DOHH2 (cell line): ENCODE measurements at regions not wholly inside any gene's neighbourhood (a gene's known extent, or its start where the extent isn't known, plus 50 kb on each side); places are given as distances from the start of the nearest gene placed in this dataset.

Experiments
- H3F3A ChIP-seq: fragments of 200-600 bp; sonication (generic), shearing (Covaris generic); 2 replicates; pipeline ENCODE4 v1.6.0; 2016; ENCODE audit warnings: antibody characterized with exemption, mild to moderate bottlenecking; ENCODE audit not compliant: control insufficient read depth, insufficient read depth
- H3K27ac ChIP-seq: fragments of 200-600 bp; sonication (generic); 2 replicates; pipeline ENCODE4 v1.5.1; 2014; ENCODE audit warnings: low read depth, mild to moderate bottlenecking, low read length, moderate library complexity
- H3K27me3 ChIP-seq: fragments of 200-600 bp; sonication (generic); 2 replicates; pipeline ENCODE4 v1.6.1; 2014; ENCODE audit warnings: mild to moderate bottlenecking, low read length, mixed read lengths; ENCODE audit not compliant: control insufficient read depth
- H3K36me3 ChIP-seq: fragments of 200-600 bp; sonication (generic); 2 replicates; pipeline ENCODE4 v1.6.1; 2014; ENCODE audit warnings: mild to moderate bottlenecking, low read length, moderate library complexity, mixed read lengths; ENCODE audit not compliant: control insufficient read depth
- H3K4me1 ChIP-seq: fragments of 200-600 bp; sonication (generic); 2 replicates; pipeline ENCODE4 v1.6.1; 2014; ENCODE audit warnings: mild to moderate bottlenecking, low read length, mixed read lengths; ENCODE audit not compliant: control insufficient read depth
- H3K4me2 ChIP-seq: fragments of 200-600 bp; sonication (generic); 2 replicates; pipeline ENCODE4 v1.6.0; 2014; ENCODE audit warnings: mild to moderate bottlenecking, low read length, moderate library complexity
- H3K4me3 ChIP-seq: fragments of 200-600 bp; sonication (generic); 2 replicates; pipeline ENCODE4 v1.5.1; 2014; ENCODE audit warnings: mild to moderate bottlenecking, low read length, mixed read lengths
- H3K79me2 ChIP-seq: fragments of 200-600 bp; sonication (generic); 2 replicates; pipeline ENCODE4 v1.6.1; 2014; ENCODE audit warnings: mild to moderate bottlenecking, low read length, mixed read lengths; ENCODE audit not compliant: control insufficient read depth
- H3K9me2 ChIP-seq: fragments of 200-600 bp; sonication (generic); replicated peaks from 2 replicates; pipeline ENCODE4 v1.6.1; 2014; ENCODE audit warnings: mild to moderate bottlenecking, low read length, mixed read lengths; ENCODE audit not compliant: control insufficient read depth
- H3K9me3 ChIP-seq: fragments of 200-600 bp; sonication (generic); 2 replicates; pipeline ENCODE4 v1.6.1; 2014; ENCODE audit warnings: antibody characterized with exemption, low read length, mixed read lengths; ENCODE audit not compliant: control insufficient read depth, insufficient read depth
- H4K20me1 ChIP-seq: fragments of 200-600 bp; sonication (generic); 2 replicates; pipeline ENCODE4 v1.6.0; 2014; ENCODE audit warnings: low read depth, mild to moderate bottlenecking, antibody characterized with exemption, low read length, moderate library complexity; ENCODE audit not compliant: control insufficient read depth, insufficient read depth
- EZH2phosphoT487 ChIP-seq: fragments of 200-600 bp; sonication (generic); IDR thresholded peaks from 2 replicates; pipeline ENCODE4 v1.6.1; 2017; ENCODE audit warnings: borderline replicate concordance, mild to moderate bottlenecking, antibody characterized with exemption, low read length, moderate library complexity, mixed read lengths
- TF ChIP-seq, protein P1 (sequence below): fragments of 200-600 bp; sonication (generic); IDR thresholded peaks from one replicate; pipeline ENCODE4 v1.5.1; 2014; ENCODE audit warnings: antibody characterized with exemption, mild to moderate bottlenecking, low read depth, low read length; ENCODE audit not compliant: poor library complexity, severe bottlenecking

DNA sequence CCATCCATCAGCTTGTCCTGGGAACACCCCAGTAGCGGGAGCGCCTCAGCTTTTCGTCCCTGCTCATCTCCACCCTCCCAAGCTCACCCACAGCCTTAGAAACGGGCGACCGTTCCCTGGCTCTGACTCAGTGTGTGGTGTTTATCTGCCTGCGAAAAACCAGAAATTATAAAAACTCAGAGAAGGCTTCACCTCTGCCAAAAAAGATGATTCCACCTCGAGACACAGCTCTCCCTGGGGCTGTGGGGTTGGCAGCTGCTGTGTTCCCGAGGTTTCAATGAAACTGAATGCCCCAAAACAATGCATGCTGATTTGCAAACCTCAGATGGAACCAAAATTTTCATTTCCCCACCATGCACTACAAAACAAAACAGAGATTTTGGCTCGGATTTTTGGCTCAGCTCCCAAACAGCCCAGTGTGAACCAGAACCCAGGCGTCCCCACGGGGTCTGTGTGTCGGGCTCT, 62.4 kb upstream of the MED9 start:
- TF ChIP-seq, protein P1, sequence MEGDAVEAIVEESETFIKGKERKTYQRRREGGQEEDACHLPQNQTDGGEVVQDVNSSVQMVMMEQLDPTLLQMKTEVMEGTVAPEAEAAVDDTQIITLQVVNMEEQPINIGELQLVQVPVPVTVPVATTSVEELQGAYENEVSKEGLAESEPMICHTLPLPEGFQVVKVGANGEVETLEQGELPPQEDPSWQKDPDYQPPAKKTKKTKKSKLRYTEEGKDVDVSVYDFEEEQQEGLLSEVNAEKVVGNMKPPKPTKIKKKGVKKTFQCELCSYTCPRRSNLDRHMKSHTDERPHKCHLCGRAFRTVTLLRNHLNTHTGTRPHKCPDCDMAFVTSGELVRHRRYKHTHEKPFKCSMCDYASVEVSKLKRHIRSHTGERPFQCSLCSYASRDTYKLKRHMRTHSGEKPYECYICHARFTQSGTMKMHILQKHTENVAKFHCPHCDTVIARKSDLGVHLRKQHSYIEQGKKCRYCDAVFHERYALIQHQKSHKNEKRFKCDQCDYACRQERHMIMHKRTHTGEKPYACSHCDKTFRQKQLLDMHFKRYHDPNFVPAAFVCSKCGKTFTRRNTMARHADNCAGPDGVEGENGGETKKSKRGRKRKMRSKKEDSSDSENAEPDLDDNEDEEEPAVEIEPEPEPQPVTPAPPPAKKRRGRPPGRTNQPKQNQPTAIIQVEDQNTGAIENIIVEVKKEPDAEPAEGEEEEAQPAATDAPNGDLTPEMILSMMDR, result no peak
- TF ChIP-seq EZH2phosphoT487, result no peak
- Histone ChIP-seq H3K4me1 (peaks cover 10% of the 10 kb centered on the region), H3F3A (no peaks in the 10 kb centered on the region), H3K27ac (no peak overlapping the region), H3K27me3 (peaks cover 3% of the 10 kb centered on the region; the same call in 1 of the 2 replicates), H3K4me3 (no peak overlapping the region), H4K20me1 (no peaks in the 10 kb centered on the region), H3K36me3 (no peaks in the 10 kb centered on the region), H3K9me3 (peaks cover 4% of the 10 kb centered on the region; the same call in 1 of the 2 replicates), H3K9me2 (no peaks in the 10 kb centered on the region), H3K4me2 (no peak overlapping the region), H3K79me2 (no peaks in the 10 kb centered on the region)

DNA sequence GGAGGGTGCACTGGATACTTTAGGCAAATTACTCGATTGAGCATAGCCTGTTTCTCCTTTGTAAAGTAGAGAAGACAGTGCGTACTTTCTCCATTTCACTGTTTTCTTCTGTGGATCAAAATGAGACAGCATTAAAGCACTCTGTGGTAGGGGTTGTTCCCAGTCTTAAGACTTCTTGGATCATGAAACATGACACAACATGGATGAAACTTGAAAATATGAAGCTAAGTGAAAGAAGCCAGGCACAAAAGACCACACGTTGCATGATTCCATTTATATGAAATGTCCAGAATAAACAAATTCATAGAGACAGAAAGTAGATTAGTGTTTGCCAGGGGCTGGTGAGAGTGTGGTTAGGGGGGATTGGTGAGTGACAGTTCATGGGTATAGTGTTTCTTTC, 61.8 kb upstream of the MED9 start:
- Histone ChIP-seq H3K9me3 (peaks cover 4% of the 10 kb centered on the region; the same call in 1 of the 2 replicates), H3F3A (no peaks in the 10 kb centered on the region), H3K4me1 (peaks cover 10% of the 10 kb centered on the region), H3K9me2 (no peaks in the 10 kb centered on the region), H3K4me2 (no peak overlapping the region), H3K4me3 (no peak overlapping the region), H4K20me1 (no peaks in the 10 kb centered on the region), H3K79me2 (no peaks in the 10 kb centered on the region), H3K27me3 (peaks cover 3% of the 10 kb centered on the region; the same call in 1 of the 2 replicates), H3K36me3 (no peaks in the 10 kb centered on the region), H3K27ac (no peak overlapping the region)
- no peak for TF ChIP-seq EZH2phosphoT487
- TF ChIP-seq, protein P1, result no peak

DNA sequence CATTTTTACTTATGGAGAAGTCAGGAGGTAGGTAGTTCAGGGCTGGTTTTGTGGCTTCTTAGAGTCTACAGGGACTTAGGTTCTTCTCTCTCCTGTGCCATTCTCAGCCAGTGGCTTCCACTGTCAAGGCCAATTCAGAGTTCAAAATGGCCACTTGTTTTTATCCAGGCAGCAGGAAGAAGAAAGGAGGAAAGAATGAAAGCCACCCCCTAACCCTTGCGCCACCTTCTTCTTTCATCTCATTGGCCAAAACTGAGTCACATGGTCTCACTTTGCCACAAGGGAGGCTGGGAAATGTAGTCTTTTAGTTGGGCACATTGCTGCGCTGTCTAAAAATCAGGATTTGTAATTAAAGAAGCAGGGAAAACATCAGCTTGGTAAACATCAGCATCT, 60.8 kb upstream of the MED9 start:
- no peaks in the 10 kb centered on the region for H4K20me1 ChIP-seq
- H3K9me2 ChIP-seq, result no peaks in the 10 kb centered on the region
- peaks cover 3% of the 10 kb centered on the region; the same call in 1 of the 2 replicates for H3K27me3 ChIP-seq
- peaks cover 10% of the 10 kb centered on the region for H3K4me1 ChIP-seq
- H3K36me3 ChIP-seq, result no peaks in the 10 kb centered on the region
- H3K4me2 ChIP-seq, result 0 out of 2 replicates have a peak overlapping the region, but pooled peaks have one; percentile 2
- H3K9me3 ChIP-seq, result peaks cover 4% of the 10 kb centered on the region; the same call in 1 of the 2 replicates
- 0 out of 2 replicates have a peak overlapping the region, but pooled peaks have one; percentile 3 for H3K4me3 ChIP-seq
- TF ChIP-seq, protein P1, result no peak
- TF ChIP-seq EZH2phosphoT487, result no peak
- H3K27ac ChIP-seq, result no peak overlapping the region
- no peaks in the 10 kb centered on the region for H3K79me2 ChIP-seq
- H3F3A ChIP-seq, result no peaks in the 10 kb centered on the region
